Endodermal cell (in vitro differentiated cells): ENCODE measurements at regions not wholly inside any gene's neighbourhood (a gene's known extent, or its start where the extent isn't known, plus 50 kb on each side); places are given as distances from the start of the nearest gene placed in this dataset.

Experiments
- DNase-seq: peaks from one replicate; pipeline ENCODE4 v3.0.0-alpha.2; 2017
- H3K27ac ChIP-seq: 2 replicates; pipeline ENCODE4 v1.5.1; 2013; ENCODE audit warnings: mild to moderate bottlenecking, low read depth, low read length, moderate library complexity
- H3K27me3 ChIP-seq: 2 replicates; pipeline ENCODE4 v1.6.1; 2013; ENCODE audit warnings: mild to moderate bottlenecking, low read length, moderate library complexity; ENCODE audit not compliant: insufficient read depth, control insufficient read depth, poor library complexity, severe bottlenecking
- H3K36me3 ChIP-seq: 2 replicates; pipeline ENCODE4 v1.7.0; 2013; ENCODE audit warnings: mild to moderate bottlenecking, low read length, moderate library complexity; ENCODE audit not compliant: control insufficient read depth, insufficient read depth
- H3K4me1 ChIP-seq: one replicate; pipeline ENCODE4 v1.7.0; 2013; ENCODE audit warnings: low read length; ENCODE audit not compliant: control insufficient read depth, insufficient read depth
- H3K4me3 ChIP-seq: 2 replicates; pipeline ENCODE4 v1.5.1; 2013; ENCODE audit warnings: mild to moderate bottlenecking, low read length, moderate library complexity
- H3K9ac ChIP-seq: 2 replicates; pipeline ENCODE4 v1.6.1; 2013; ENCODE audit warnings: mild to moderate bottlenecking, low read length, moderate library complexity; ENCODE audit not compliant: poor library complexity, severe bottlenecking; ENCODE audit errors: extremely low read depth
- H3K9me3 ChIP-seq: 2 replicates; pipeline ENCODE4 v1.6.1; 2013; ENCODE audit warnings: mild to moderate bottlenecking, low read length, moderate library complexity; ENCODE audit not compliant: control insufficient read depth
- H3K27ac Mint-ChIP-seq: 2 replicates; pipeline ENCODE4 v1.8.0; 2020; ENCODE audit warnings: mixed read lengths
- H3K27me3 Mint-ChIP-seq: 2 replicates; pipeline ENCODE4 v1.8.0; 2021; ENCODE audit warnings: mild to moderate bottlenecking, mixed read lengths; ENCODE audit not compliant: insufficient read depth
- H3K36me3 Mint-ChIP-seq: 2 replicates; pipeline ENCODE4 v1.8.0; 2020; ENCODE audit warnings: low read depth, mixed read lengths
- H3K4me1 Mint-ChIP-seq: 2 replicates; pipeline ENCODE4 v1.8.0; 2020; ENCODE audit warnings: mixed read lengths
- H3K4me3 Mint-ChIP-seq: 2 replicates; pipeline ENCODE4 v1.8.0; 2020; ENCODE audit warnings: mild to moderate bottlenecking, moderate library complexity, mixed read lengths
- H3K9me3 Mint-ChIP-seq: 2 replicates; pipeline ENCODE4 v1.8.0; 2020; ENCODE audit warnings: mild to moderate bottlenecking, mixed read lengths
- WGBS, 2 experiments: methylation state at CpG; one replicate each; pipeline versions ENCODE4 v1.1.5 to v1.1.7; 2013; ENCODE audit warnings: missing lambda C conversion rate in 2 of 2, mixed read lengths in 1 of 2; ENCODE audit not compliant: insufficient coverage in 1 of 2, insufficient read length in 1 of 2; 5-methylcytosine and 5-hydroxymethylcytosine counted together
- TF ChIP-seq, protein P1 (sequence below): fragments of 200-600 bp; sonication (generic); conservative IDR thresholded peaks from 2 replicates; pipeline ENCODE4 v1.5.0; 2021; ENCODE audit warnings: antibody characterized with exemption, mild to moderate bottlenecking

DNA sequence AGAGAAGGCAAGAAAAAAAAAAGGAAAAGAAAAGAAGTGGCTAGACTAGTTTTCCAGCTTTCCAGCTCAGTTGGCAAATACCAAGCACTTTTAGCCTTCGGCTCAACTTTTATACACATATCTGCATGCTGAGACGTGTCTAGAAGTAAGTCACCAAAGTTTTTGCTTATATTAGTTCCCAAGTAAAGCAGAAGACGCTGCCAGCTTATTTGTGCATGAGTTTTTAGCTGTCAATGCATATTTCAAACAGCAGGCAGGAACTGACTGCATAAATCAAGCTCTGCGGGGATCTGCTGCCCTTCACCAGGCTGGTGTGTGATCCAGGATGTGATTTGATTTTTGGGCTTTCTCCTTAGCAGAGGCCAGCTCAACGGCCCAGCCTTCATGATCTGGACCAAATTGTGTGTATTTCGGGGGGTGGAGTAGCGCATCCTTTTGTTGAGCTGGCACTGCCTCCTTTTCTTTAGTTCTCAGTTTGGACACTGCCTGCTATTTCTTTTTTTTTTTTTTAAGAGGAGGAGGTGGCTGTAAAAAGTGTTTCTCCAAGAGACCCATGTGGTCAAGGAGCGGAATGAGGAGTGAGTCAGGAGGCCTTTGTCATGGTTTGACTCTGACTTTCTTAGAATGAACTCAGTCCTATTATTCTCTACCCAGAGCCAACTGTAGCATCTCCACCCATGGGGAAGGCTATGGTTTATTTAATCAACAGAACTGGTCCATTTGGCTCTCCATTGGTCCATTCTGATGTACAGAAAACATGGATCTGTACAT, 162.6 kb upstream of the XYLT1 start:
- Histone ChIP-seq H3K4me3 (no peak overlapping the region), H3K4me1 (no peaks in the 10 kb centered on the region), H3K9ac (no peak overlapping the region), H3K36me3 (no peaks in the 10 kb centered on the region), H3K9me3 (no peaks in the 10 kb centered on the region), H3K27me3 (no peaks in the 10 kb centered on the region), H3K27ac (peak overlapping the region; percentile 16)
- no peak for DNase-seq
- TF ChIP-seq, protein P1, sequence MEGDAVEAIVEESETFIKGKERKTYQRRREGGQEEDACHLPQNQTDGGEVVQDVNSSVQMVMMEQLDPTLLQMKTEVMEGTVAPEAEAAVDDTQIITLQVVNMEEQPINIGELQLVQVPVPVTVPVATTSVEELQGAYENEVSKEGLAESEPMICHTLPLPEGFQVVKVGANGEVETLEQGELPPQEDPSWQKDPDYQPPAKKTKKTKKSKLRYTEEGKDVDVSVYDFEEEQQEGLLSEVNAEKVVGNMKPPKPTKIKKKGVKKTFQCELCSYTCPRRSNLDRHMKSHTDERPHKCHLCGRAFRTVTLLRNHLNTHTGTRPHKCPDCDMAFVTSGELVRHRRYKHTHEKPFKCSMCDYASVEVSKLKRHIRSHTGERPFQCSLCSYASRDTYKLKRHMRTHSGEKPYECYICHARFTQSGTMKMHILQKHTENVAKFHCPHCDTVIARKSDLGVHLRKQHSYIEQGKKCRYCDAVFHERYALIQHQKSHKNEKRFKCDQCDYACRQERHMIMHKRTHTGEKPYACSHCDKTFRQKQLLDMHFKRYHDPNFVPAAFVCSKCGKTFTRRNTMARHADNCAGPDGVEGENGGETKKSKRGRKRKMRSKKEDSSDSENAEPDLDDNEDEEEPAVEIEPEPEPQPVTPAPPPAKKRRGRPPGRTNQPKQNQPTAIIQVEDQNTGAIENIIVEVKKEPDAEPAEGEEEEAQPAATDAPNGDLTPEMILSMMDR: no peak
- Mint-ChIP-seq H3K4me3 (no peak overlapping the region), H3K36me3 (no peaks in the 10 kb centered on the region), H3K9me3 (peaks cover 4% of the 10 kb centered on the region), H3K4me1 (no peaks in the 10 kb centered on the region), H3K27me3 (no peaks in the 10 kb centered on the region), H3K27ac (no peak overlapping the region)
- 77 to 86% methylated on average over 5 to 8 of the region's 8 CpGs for WGBS, 2 experiments

DNA sequence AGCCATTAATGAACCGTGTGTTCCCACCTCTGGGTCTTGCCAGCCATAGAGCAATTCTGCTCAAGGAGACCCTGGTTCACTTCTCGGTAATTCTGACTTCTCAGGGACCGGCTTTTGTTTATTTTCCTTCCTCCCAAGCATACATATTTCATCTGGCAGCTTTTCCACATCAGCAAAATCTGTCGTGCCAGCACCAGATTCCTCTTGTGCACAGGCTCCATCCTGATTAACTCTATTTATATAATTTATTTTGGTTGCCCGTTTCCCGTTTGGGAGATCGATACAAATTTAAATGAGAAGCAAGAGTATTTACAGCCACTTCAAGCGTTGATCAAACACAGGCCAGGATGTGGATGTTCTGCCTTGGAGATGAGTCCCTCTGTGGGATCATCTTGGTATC, 161.9 kb upstream of the XYLT1 start:
- H3K27ac Mint-ChIP-seq: no peak overlapping the region
- TF ChIP-seq, protein P1: no peak

DNA sequence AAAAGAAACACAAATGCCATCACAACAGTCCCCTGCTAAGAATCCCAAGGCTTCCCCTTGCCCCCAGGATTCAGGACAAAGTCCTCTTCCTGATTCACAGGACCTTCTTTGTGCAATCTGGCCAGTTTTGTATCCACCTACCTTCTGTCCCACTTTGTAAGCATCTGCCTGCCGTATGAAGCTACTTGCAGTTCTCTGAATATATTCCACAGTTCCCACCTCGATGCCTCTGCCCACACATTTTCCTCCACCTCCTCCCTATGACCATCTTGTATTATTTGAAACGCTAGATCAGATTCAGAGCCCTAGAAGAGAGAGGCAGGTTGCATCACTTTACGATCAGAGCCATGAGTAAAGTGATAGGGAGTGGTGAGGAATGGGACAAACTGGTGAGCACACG, 159.2 kb upstream of the XYLT1 start:
- H3K4me1 ChIP-seq: no peaks in the 10 kb centered on the region
- Mint-ChIP-seq H3K27ac (no peak overlapping the region), H3K4me1 (no peaks in the 10 kb centered on the region), H3K9me3 (peaks cover 27% of the 10 kb centered on the region), H3K36me3 (no peaks in the 10 kb centered on the region), H3K27me3 (no peaks in the 10 kb centered on the region), H3K4me3 (no peak overlapping the region)
- H3K9ac ChIP-seq: no peak overlapping the region
- H3K36me3 ChIP-seq: no peaks in the 10 kb centered on the region
- TF ChIP-seq, protein P1: no peak
- no peak overlapping the region for H3K4me3 ChIP-seq
- no peaks in the 10 kb centered on the region for H3K27me3 ChIP-seq
- DNase-seq: no peak
- H3K9me3 ChIP-seq: peaks cover 14% of the 10 kb centered on the region
- no peak overlapping the region for H3K27ac ChIP-seq
- WGBS, 2 experiments: 95% methylated on average over 5 of the region's 5 CpGs; no CpG with 5 or more reads in 1 of the 2 experiments

More for the DNA sequence above, 161.9 kb upstream of the XYLT1 start:
- Histone ChIP-seq H3K4me1 (no peaks in the 10 kb centered on the region), H3K9me3 (peaks cover 1% of the 10 kb centered on the region), H3K36me3 (no peaks in the 10 kb centered on the region), H3K9ac (no peak overlapping the region), H3K27me3 (no peaks in the 10 kb centered on the region), H3K4me3 (no peak overlapping the region), H3K27ac (no peak overlapping the region)
- Mint-ChIP-seq H3K4me3 (no peak overlapping the region), H3K27me3 (no peaks in the 10 kb centered on the region), H3K9me3 (peaks cover 8% of the 10 kb centered on the region), H3K36me3 (no peaks in the 10 kb centered on the region), H3K4me1 (no peaks in the 10 kb centered on the region)
- WGBS, 2 experiments: 87 to 98% methylated on average over 5 to 8 of the region's 8 CpGs
- DNase-seq: no peak
